Stimulated activated CD8-positive, alpha-beta memory T cell treated with anti-CD3 and anti-CD28 coated beads, Interleukin-7, amount 100 ng/mL, for 1 hour (primary cell): ENCODE measurements at regions not wholly inside any gene's neighbourhood (a gene's known extent, or its start where the extent isn't known, plus 50 kb on each side); places are given as distances from the start of the nearest gene placed in this dataset.

Source experiments
- DNase-seq, 2 donors: peaks; one replicate each; pipeline ENCODE4 v3.0.0-alpha.2; 2020; ENCODE audit warnings: low read depth in 2 of 2

DNA sequence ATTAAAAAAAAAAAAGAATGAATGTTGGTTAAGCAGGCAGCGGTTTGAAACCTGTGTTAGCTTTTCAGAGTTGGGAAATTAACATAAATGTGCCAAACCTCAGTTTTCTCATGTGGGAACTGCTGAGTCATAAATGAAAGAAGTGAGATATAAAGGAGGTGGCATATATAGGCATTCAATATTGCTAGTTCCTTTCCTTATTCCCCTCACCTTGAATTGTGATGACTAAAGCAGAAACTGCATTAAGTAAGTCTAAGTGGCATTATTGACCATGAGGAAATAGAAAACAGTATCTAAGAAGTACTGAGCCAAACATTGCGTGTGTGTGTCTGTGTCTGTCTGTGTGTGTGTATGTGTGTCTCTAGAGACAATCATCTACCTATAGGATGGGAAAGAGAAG, 691.2 kb downstream of the TLR4 start:
- DNase-seq: no peak

- no peak for DNase-seq
Observed at GRCh38 chr9:118401546-118401945, 697.3 kb downstream of the TLR4 start.

DNA sequence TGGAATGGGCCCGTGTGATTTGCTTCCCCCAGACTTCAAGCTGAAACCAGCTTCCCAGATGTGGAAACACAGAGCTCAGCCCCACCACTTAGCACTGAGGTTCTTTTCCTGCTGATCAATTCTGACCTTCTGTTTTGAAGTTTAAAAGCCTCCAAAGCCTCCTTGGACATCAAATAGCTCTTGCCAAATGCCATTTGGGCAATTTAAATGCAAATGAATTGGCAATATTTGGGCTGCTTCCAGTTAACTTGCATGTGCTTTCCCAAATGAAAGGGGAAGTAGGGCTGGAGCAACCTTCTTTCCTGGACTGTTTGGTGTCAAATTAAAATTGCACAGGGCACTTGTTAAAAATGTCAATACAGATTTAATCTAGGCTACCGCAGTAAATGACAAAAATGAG, 710.5 kb downstream of the TLR4 start:
- no peak for DNase-seq

GRCh38 chr9:118418887-118419565, 714.8 kb downstream of the TLR4 start:
- no peak for DNase-seq

GRCh38 chr9:118419676-118420075, 715.5 kb downstream of the TLR4 start:
- DNase-seq: no peak

DNA sequence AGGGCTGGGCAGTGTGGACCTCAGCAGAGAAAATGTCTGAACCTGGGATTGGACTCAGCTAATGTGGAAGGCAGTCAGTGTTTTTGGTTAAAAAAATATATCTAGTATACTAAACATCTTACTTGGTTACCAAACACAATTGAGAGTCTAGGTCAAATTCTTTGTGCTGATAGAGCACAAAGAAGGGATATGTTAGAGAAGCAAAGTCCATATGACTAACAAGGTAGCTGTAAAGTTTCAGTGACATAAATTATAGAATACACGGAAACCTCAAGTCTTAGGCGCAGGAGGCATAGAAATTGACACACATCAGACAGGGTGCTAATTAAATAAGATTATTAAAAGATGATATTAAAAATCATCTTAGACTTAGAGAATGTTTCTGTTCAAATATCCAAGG, 718.3 kb downstream of the TLR4 start:
- DNase-seq: no peak

GRCh38 chr9:118423021-118423420, 718.8 kb downstream of the TLR4 start:
- DNase-seq: no peak

DNA sequence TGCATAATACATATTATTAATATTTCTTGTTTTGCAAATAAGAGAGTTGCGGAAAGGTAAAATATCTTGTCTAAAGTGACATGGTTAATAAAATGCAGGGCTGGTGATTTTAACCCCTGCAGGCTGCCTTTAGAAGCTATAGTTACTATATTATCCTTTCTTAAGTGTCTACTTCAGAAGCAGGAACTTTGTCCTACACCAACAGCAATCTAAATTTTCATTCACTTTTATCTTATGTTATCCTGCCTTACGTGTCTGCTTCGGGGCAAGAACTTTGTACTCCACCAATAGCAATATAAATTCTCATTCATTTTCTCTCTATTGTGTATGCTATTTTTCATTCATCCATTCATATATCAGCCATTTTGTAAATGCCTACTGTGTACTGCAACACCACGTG, 719.5 kb downstream of the TLR4 start:
- no peak for DNase-seq

DNA sequence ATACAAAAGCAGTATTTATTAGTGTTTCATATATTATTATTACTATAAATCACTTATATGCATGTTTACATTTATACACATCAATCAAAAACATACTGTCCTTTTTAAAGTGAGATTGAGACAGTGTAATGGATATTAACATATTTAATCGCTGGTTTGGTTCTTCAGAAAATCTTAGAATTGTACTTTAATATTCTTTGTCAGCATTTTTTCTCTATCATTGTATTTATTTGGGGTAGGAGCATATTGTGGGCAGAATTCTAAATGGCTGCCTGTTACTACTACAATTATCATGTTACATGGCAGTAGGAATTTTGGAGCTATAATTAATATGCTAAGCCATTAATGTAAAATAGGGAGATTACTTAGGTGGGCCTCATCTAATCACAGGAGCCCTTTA, 722.6 kb downstream of the TLR4 start:
- no peak for DNase-seq

DNA sequence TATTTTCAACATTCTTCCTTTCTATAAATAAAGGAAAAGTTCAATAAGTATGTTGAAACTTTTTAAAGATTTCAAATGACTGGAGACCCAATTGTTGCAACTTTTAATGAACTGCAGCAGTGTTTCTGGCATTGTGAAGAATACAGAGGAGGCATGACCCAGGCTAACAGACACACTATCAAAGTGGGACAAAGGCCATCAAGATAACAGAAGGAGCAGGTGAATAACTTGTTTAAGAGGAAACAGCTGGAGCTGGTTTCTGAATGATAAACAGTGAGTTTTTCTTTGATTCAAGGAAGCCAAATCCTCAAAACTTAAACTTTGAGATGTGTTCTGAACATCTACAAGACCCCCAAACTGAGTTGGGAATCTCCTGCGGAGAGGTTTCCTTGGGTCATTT, 734.6 kb downstream of the TLR4 start:
- DNase-seq: no peak

DNA sequence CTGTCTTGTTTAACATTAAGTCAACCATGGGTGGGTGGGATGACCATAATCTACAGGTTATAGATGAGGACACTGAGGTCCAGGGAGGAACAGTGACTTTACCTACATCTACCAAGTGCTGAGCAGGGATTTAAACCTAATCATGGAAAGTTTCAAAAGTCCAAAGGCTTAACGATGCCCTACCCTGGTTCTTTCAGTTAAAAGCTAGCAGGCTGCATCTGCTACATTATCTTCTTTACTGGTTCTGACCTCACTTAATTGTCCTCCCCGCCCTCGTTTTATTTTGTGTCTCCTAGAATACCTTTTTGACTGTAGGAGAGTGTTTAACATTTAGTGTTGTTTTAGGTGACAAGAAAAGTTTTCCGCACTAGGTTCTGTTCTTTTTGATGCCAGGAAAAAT, 735.2 kb downstream of the TLR4 start:
- DNase-seq: no peak

GRCh38 chr9:118444403-118444802, 740.2 kb downstream of the TLR4 start:
- no peak for DNase-seq

- no peak for DNase-seq
Observed at GRCh38 chr9:118446943-118447639, 742.9 kb downstream of the TLR4 start.

DNA sequence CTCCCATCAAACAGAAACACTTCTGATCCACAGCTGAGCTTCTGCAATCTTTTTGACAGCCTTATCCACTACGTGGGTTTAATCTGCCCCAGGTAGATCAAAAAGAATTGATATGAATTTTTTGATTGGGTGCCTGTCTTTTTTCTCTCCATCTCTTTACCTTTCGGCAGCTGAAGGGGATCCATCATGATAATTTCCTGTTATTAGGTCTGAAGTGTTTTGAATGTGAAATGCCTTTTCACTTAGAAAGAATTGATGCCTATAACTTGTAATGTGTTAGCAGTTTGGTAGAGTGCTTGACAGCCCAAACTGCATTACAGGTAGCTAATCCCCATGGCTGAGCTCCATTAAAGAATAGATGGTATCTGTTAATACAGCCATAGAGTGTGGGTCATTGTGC, 745.4 kb downstream of the TLR4 start:
- DNase-seq: no peak

GRCh38 chr9:118455259-118455658, 751.1 kb downstream of the TLR4 start:
- DNase-seq: no peak

GRCh38 chr9:118455788-118456187, 751.6 kb downstream of the TLR4 start:
- no peak for DNase-seq

DNA sequence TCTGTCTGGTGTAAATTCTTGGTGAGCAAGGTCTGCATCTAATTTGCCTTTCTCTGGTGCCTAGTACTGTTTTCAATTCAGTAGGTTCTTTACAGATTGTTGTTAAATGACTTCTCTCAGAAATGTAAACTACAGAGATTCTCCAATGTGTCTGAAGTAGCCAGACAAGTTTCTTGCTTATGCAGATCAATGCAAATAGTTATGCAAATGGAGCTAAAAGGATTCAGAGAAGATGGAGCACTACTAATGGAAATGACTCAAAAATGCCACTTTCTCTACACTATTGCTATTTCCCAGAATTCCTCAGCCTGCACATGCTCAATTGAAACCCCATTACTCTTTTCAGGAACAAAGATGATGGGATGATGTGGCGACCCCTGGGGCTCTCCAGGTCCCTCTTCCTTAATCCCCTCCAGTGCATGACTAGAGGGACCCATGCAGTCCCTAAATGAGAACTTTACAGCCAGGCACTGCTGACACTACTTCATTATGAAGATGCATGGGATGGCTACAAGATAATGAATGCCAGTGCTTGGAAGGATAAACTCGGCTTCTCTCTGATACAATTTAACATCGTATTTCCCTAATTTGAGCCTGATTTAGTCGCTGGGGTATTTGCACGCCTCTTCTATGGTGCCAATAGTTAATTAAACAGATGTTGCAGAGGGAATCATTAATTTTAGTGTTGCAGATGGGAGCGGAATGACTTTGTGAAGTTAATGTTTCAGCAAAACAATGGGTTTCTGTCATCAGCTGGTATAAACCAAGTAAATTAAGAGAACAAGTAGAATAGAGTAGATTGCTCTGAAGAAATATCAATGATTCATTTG, 753.2 kb downstream of the TLR4 start:
- DNase-seq: no peak

- DNase-seq: no peak
Observed at GRCh38 chr9:118459913-118460312, 755.7 kb downstream of the TLR4 start.

DNA sequence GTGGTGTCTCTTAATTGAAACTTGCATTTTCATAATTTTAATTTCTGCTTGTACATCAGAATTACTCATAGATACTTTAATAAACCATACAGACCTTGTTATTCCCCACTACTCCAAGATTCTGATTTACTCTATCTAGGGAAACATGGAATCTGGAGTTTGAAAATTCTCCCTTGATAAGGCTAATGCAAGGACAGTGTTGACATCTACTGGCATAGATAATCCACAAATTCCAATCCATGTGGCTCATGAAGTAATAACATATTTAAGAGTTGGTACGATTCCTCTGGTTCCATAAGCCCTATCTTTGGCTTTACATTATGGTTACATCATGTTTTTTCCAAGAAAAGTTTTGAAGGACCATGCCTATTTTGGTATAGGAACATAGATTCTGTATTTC, 759.2 kb downstream of the TLR4 start:
- no peak for DNase-seq

DNA sequence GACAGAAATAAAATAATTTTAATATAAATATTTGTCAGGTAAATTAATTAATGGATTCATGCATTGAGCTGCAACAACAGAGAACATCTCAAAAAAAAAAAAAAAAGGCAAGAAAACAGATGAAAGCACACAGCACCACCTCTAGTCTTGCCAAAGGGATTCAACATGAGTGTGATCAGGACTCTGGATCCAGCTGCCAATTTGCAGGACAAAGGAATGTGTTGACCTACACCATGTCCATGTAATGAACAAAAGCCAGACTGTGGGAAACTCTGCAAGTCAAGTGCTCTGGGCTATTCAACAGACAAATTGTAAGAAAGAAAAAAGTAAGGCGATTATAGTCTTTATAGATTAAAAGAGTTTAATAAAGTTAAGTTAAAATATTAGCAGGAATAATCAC, 769.3 kb downstream of the TLR4 start:
- no peak for DNase-seq

DNA sequence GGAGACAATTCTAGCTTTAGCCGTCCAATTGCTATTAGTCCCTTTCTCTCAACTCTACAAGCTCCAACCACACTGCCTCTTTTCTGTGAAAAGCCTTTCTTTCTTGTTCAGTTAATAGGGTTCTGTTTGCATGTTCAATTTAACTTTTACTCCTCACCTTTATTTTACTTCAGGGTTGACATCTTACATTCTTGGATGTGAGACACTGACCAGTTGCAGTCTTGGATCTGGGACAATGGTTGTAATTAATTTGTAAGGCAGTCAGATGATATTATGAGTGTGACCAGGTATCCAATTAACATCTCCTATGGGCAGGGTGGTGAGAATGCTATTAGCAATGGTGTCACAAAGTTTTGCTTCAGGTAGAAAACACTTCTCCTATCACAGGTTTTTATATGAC, 774.5 kb downstream of the TLR4 start:
- DNase-seq: no peak

DNA sequence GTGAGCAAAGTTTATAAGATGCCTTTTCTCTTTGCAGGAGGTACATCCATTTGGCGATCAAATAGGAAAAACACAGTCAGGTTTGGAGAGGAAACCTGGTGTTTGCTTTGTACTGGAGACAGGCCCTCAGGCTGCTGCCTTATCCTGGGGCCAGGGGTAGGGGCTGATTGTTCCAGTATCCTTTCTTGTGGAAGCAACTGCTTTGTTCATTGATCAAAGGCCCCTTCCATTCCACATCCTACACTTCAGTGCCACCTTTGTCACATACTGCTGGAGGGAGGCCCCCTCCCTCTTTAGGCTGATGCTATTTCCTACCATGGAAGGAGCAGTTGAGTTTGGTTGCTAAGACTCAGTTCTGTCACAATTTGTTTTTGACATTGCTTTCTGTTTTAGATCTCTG, 778.1 kb downstream of the TLR4 start:
- DNase-seq: no peak

- no peak for DNase-seq
Observed at GRCh38 chr9:118483677-118484076, 779.5 kb downstream of the TLR4 start.
